Neural cell (in vitro differentiated cells): ENCODE measurements at regions not wholly inside any gene's neighbourhood (a gene's known extent, or its start where the extent isn't known, plus 50 kb on each side); places are given as distances from the start of the nearest gene placed in this dataset.

Source experiments
- H2AFZ ChIP-seq: fragments of 200-600, 300-800 bp; sonication (generic), shearing (Covaris generic); 2 replicates; pipeline ENCODE4 v1.6.0; 2014; ENCODE audit warnings: low read depth, mild to moderate bottlenecking, antibody characterized with exemption, low read length, moderate library complexity
- H3F3A ChIP-seq: fragments of 200-600 bp; shearing (Covaris generic); 2 replicates; pipeline ENCODE4 v1.6.1; 2016; ENCODE audit warnings: mild to moderate bottlenecking, moderate library complexity, mixed read lengths, antibody characterized with exemption, low read length; ENCODE audit not compliant: insufficient read depth, poor library complexity, severe bottlenecking
- H3K27ac ChIP-seq: fragments of 200-600, 300-800 bp; sonication (generic), shearing (Covaris generic); 2 replicates; pipeline ENCODE4 v1.5.1; 2014; ENCODE audit warnings: mild to moderate bottlenecking, low read length, moderate library complexity
- H3K27me3 ChIP-seq: fragments of 300-800, 200-600 bp; sonication (generic), shearing (Covaris generic); 2 replicates; pipeline ENCODE4 v1.6.0; 2014; ENCODE audit warnings: mild to moderate bottlenecking, low read depth, low read length, moderate library complexity; ENCODE audit not compliant: insufficient read depth
- H3K36me3 ChIP-seq: fragments of 300-800, 200-600 bp; sonication (generic), shearing (Covaris generic); 2 replicates; pipeline ENCODE4 v1.5.1; 2014; ENCODE audit warnings: mild to moderate bottlenecking, antibody characterized with exemption, low read length, moderate library complexity; ENCODE audit not compliant: insufficient read depth
- H3K4me2 ChIP-seq: fragments of 300-800, 200-600 bp; sonication (generic), shearing (Covaris generic); 2 replicates; pipeline ENCODE4 v1.6.0; 2014; ENCODE audit warnings: mild to moderate bottlenecking, low read length
- H3K4me3 ChIP-seq: fragments of 300-800, 200-600 bp; sonication (generic), shearing (Covaris generic); 2 replicates; pipeline ENCODE4 v1.5.1; 2014; ENCODE audit warnings: mild to moderate bottlenecking, low read length, moderate library complexity
- H3K79me2 ChIP-seq: fragments of 200-600 bp; shearing (Covaris generic); replicated peaks from 2 replicates; pipeline ENCODE4 v1.6.0; 2014; ENCODE audit warnings: mild to moderate bottlenecking, low read length, moderate library complexity; ENCODE audit not compliant: insufficient read depth
- H3K9ac ChIP-seq: fragments of 300-800, 200-600 bp; sonication (generic), shearing (Covaris generic); 2 replicates; pipeline ENCODE4 v1.6.1; 2016; ENCODE audit warnings: mild to moderate bottlenecking, low read length, mixed read lengths
- H3K9me2 ChIP-seq: fragments of 200-600 bp; shearing (Covaris generic); 2 replicates; pipeline ENCODE4 v1.6.1; 2016; ENCODE audit warnings: mild to moderate bottlenecking, low read length, mixed read lengths; ENCODE audit not compliant: insufficient read depth
- H3K9me3 ChIP-seq: fragments of 200-600, 300-800 bp; sonication (generic), shearing (Covaris generic); 2 replicates; pipeline ENCODE4 v1.6.1; 2016; ENCODE audit warnings: mild to moderate bottlenecking, mixed run types, low read length, moderate library complexity, mixed read lengths
- H4K20me1 ChIP-seq: fragments of 200-600 bp; shearing (Covaris generic); 2 replicates; pipeline ENCODE4 v1.6.1; 2016; ENCODE audit warnings: mild to moderate bottlenecking, mixed run types; ENCODE audit not compliant: insufficient read depth
- CTCF ChIP-seq: fragments of 450-650 bp; IDR thresholded peaks from 2 replicates; pipeline ENCODE4 v1.5.1; 2014; ENCODE audit warnings: antibody characterized with exemption, mild to moderate bottlenecking, moderate library complexity; ENCODE audit not compliant: poor library complexity, severe bottlenecking
- EP300 ChIP-seq: fragments of 450-650 bp; conservative IDR thresholded peaks from 2 replicates; pipeline ENCODE4 v1.6.1; 2014; ENCODE audit warnings: antibody characterized with exemption, mild to moderate bottlenecking, moderate library complexity; ENCODE audit not compliant: poor library complexity, severe bottlenecking
- EZH2 ChIP-seq: fragments of 200-600, 300-800 bp; shearing (Covaris generic), sonication (generic); IDR thresholded peaks from 2 replicates; pipeline ENCODE4 v1.6.1; 2014; ENCODE audit warnings: antibody characterized with exemption, low read length, borderline replicate concordance, mild to moderate bottlenecking; ENCODE audit not compliant: insufficient read depth, poor library complexity, severe bottlenecking
- MXI1 ChIP-seq: fragments of 450-650 bp; conservative IDR thresholded peaks from 2 replicates; pipeline ENCODE4 v1.6.1; 2014; ENCODE audit warnings: antibody characterized with exemption, mild to moderate bottlenecking; ENCODE audit not compliant: poor library complexity, severe bottlenecking
- POLR2AphosphoS5 ChIP-seq: IDR thresholded peaks from 2 replicates; pipeline ENCODE4 v1.6.1; 2012
- RAD21 ChIP-seq: fragments of 450-650 bp; conservative IDR thresholded peaks from 2 replicates; pipeline ENCODE4 v1.6.1; 2014; ENCODE audit warnings: antibody characterized with exemption, mild to moderate bottlenecking, moderate library complexity
- REST ChIP-seq: IDR thresholded peaks from 2 replicates; pipeline ENCODE4 v1.6.1; 2012; ENCODE audit warnings: borderline replicate concordance
- SMC3 ChIP-seq: fragments of 450-650 bp; conservative IDR thresholded peaks from 2 replicates; pipeline ENCODE4 v1.6.1; 2014; ENCODE audit warnings: antibody characterized with exemption, mild to moderate bottlenecking, moderate library complexity; ENCODE audit not compliant: poor library complexity
- TAF1 ChIP-seq: IDR thresholded peaks from 2 replicates; pipeline ENCODE4 v1.6.1; 2012; ENCODE audit warnings: low read depth

- H3K9ac ChIP-seq = no peak overlapping the region
- H3K4me3 ChIP-seq = no peak overlapping the region
- no peak overlapping the region for H3K4me2 ChIP-seq
These were observed 888.4 kb downstream of the TSN start for GRCh38 chr2:122643725-122644329.

GRCh38 chr2:122651236-122651635 lies 895.8 kb downstream of the TSN start:
- Histone ChIP-seq H3K27me3 (no peaks in the 10 kb centered on the region), H3K79me2 (no peaks in the 10 kb centered on the region), H3K36me3 (no peaks in the 10 kb centered on the region), H3K4me3 (no peak overlapping the region), H3K27ac (no peak overlapping the region), H3K4me2 (no peak overlapping the region), H2AFZ (no peak overlapping the region), H3K9me3 (no peaks in the 10 kb centered on the region), H3F3A (no peaks in the 10 kb centered on the region), H3K9me2 (no peaks in the 10 kb centered on the region), H3K9ac (no peak overlapping the region), H4K20me1 (no peaks in the 10 kb centered on the region)
- no peak for TF ChIP-seq MXI1
- no peak for TF ChIP-seq EP300
- no peak for TF ChIP-seq POLR2AphosphoS5

More at GRCh38 chr2:122643725-122644329, 888.4 kb downstream of the TSN start:
- H4K20me1 ChIP-seq = no peaks in the 10 kb centered on the region
- H3K36me3 ChIP-seq = no peaks in the 10 kb centered on the region
- no peaks in the 10 kb centered on the region for H3K27me3 ChIP-seq
- no peaks in the 10 kb centered on the region for H3K9me2 ChIP-seq
- TF ChIP-seq EP300 = no peak
- no peak for TF ChIP-seq SMC3
- TF ChIP-seq MXI1 = no peak
- TF ChIP-seq CTCF = no peak
- TF ChIP-seq POLR2AphosphoS5 = no peak
- no peak for TF ChIP-seq REST
- no peak for TF ChIP-seq RAD21
- TF ChIP-seq TAF1 = no peak
- TF ChIP-seq EZH2 = no peak
- H3F3A ChIP-seq = no peaks in the 10 kb centered on the region
- H2AFZ ChIP-seq = no peak overlapping the region
- H3K27ac ChIP-seq = no peak overlapping the region
- no peaks in the 10 kb centered on the region for H3K9me3 ChIP-seq
- H3K79me2 ChIP-seq = no peaks in the 10 kb centered on the region
